ENCODE measurements at regions not wholly inside any gene's neighbourhood (a gene's known extent, or its start where the extent isn't known, plus 50 kb on each side); places are given as distances from the start of the nearest gene placed in this dataset.
"Not testable (repeated sequence)": the region's sequence is repeated elsewhere in the genome, so short reads cannot be mapped to it uniquely, and the experiment has no call there.

DNA sequence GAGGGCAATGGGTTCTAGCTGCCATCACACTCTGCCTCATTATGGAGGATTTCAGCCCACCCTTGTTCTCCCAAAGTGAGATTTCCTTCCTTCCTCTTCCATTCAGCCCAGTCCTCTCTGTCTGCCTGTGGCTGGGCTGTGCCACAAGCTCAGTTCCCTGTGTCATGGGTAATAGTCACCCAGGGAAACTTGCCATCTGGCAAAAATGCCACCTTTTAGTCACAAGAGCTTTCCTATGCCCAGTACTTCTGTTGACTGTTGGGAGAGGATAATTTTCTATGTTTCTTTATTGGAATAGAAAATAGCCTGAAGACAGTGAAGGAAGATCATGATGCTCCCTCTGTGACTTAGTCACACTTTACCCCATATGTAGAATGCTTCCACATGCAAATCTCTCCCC lies 71.4 kb downstream of the TLR4 start:
- no peak for DNase-seq (ENCODE audit: low read depth, low spot score)

GRCh38 chr9:117777823-117778222 lies 73.6 kb downstream of the TLR4 start:
- DNase-seq (ENCODE audit: low read depth, low spot score) = no peak

DNA sequence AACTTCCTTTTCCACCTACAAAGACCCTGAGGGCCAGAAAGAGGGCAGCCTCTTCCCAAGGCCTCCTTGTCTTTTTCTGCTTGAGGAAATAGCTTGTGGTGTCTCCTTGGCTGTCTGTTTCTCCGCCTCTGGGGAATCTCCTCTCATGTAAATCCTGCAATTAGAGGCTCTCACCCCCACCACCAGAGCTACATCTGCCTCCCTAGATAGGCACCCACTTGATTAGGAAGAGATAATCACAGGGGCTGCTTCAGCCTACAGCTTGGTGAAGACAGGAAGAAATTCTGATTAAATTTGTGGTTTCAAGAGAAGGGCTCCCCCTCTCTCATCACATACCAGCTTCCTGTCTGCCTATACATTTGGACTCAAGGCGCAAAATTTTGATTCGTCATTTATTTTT lies 75.6 kb downstream of the TLR4 start:
- DNase-seq (ENCODE audit: low read depth, low spot score) = no peak

GRCh38 chr9:117782931-117783788 lies 79.0 kb downstream of the TLR4 start:
- DNase-seq (ENCODE audit: low read depth, low spot score) = peak; percentile 47

GRCh38 chr9:117783828-117784227 lies 79.6 kb downstream of the TLR4 start:
- DNase-seq (ENCODE audit: low read depth, low spot score) = no peak

- no peak for DNase-seq (ENCODE audit: low read depth, low spot score)
These were observed 80.8 kb downstream of the TLR4 start for GRCh38 chr9:117784996-117785395.

- DNase-seq (ENCODE audit: low read depth, low spot score) = no peak
These were observed 83.5 kb downstream of the TLR4 start for GRCh38 chr9:117787746-117788145.

DNA sequence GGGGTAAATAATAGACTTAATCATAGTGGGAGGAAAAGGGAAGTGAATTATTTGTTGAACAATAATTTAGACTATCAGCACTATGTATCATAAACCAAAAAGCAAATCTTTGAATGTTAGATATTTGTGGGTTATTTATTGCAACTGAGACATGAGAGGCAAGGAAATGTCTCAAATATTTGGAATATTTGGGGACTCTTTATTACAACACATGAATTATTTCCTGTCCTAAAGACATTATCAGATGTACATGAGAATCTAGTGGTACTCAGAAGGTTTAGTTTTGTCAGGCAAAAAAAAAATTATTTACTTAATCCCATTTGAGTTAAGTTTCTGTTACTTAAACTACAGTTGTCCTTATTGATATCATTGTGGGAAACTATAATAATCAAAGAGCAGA lies 91.1 kb downstream of the TLR4 start:
- no peak for DNase-seq (ENCODE audit: low read depth, low spot score)

DNA sequence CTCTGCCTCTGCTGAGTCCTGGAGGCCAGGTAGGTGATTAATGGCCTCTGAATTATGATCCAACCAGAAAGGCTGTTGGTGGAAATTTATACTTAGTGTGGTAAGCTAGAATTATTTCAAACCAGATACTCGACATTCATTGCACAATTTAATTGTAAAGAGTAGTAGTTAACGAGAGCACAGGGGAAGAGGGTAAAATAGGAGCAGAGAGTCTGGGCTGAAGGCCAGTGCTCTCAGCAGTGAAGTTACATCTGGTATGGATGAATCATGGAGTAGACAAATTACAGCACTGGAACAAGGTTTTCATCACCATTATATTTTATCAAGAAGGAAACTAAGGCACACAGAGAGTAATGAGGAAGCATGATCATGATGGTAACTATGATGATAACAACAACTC lies 92.5 kb downstream of the TLR4 start:
- DNase-seq (ENCODE audit: low read depth, low spot score) = no peak

DNA sequence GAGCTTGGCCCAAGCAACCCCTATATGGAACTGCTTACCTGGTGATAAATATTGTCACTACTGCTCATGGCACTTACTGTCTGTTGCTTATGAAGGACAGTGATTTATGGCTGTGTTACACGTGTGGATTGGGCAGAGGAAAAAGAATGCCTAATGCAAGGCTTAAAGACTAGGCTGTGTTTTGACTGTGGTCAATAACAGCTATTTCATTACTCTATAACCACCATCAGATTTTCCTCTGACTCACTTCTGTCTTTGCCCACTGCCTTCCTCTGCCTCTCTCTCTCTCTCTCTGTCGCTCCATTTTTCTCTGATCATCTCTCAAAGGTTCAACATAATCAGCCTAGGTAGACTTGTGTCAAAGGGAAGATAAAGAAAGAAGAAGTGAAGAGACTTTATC lies 96.2 kb downstream of the TLR4 start:
- DNase-seq (ENCODE audit: low read depth, low spot score) = no peak

DNA sequence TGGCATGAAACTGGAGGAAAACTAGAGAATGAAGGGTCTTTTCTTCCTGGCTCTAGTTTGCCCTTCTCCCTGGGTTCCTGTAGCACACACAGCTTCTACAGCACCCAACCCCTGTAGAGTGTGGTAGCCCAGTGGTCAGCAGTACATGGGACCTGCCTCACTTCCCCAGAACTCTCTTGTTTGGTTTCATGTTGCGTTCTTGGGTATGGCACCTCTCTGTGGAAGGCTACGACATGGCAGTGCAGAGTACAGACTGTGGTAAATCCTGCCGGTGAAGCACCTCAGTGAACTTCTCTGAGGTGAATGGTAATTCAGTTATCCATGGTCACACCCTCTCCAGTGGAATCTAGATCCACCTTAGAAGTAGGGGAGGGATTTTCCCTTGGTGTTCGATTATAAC lies 105.5 kb downstream of the TLR4 start:
- DNase-seq (ENCODE audit: low read depth, low spot score) = no peak

- no peak for DNase-seq (ENCODE audit: low read depth, low spot score)
These were observed 111.1 kb downstream of the TLR4 start for GRCh38 chr9:117815315-117815714.

- DNase-seq (ENCODE audit: low read depth, low spot score) = no peak
These were observed 111.7 kb downstream of the TLR4 start for GRCh38 chr9:117815948-117816347.

DNA sequence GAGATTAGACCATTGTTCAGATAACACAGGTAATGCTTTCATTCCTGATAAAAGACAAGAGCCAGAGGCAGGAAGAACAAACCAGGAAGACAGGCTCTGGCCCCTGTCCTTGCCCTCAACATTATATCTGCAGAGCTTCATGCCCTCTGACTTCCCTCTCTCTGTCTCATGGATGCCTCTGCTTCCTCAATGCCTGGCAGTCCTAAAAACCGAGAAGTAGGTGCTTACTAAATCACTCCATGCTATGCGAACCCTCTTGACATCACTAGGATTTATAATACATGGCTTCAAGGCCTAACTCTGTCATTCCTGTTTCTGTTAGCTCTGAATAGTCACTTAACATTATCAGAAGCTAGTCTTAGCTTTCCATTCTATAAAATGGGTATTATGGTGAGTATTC lies 117.8 kb downstream of the TLR4 start:
- DNase-seq (ENCODE audit: low read depth, low spot score) = no peak

DNA sequence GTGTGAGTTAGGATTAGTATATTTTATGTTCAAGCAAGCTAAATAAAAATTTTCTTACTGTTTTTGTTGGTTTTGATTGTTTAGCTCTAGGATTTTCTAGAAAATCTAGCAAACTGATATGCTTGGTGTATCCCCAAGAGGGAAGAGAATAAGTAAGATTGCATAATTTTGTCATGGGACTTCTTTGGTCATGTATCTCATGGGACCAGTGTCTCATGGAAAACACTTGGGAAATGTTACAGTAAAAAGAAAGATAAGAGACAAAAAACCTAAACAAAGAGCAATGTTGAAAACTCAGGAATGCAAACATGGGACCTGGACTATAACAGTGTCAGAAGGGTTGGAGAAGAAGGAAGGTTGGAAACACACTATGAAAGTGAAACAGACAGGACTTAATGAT lies 119.4 kb downstream of the TLR4 start:
- no peak for DNase-seq (ENCODE audit: low read depth, low spot score)

DNA sequence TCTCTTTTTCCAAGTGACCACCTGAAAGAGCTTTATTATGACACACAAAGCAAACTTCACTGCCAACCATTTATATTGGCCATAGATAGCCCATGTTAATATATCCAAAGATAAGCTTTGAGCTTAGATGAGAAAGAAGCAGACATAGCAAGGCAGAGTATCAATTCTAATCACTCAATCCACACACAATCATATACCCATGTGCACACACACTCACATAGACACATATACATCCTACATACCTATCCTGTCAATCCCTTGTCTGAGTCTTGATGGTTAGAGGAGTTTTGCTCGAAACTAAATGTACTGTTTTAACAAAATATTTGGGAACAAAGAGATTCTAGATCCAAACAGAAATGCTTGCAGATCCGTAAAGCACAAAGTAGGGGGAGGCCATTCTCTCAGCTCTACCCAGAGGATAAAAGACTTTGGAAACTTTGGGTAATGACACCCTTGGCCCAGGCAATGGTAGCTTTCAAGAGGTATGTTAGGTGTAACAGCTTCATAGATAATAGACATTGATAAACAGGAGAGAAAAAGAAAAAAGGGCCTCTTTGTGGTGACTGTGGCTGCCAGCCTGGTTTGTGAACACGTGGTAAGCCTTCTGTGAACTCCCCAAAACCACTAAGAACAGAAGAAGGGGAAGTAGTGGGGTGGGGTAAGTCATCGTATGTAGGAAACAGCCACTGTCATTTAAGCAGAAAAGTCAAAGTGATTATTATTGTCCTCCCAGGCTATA lies 121.6 kb downstream of the TLR4 start:
- DNase-seq (ENCODE audit: low read depth, low spot score) = no peak

GRCh38 chr9:117826837-117827236 lies 122.6 kb downstream of the TLR4 start:
- DNase-seq (ENCODE audit: low read depth, low spot score) = no peak

DNA sequence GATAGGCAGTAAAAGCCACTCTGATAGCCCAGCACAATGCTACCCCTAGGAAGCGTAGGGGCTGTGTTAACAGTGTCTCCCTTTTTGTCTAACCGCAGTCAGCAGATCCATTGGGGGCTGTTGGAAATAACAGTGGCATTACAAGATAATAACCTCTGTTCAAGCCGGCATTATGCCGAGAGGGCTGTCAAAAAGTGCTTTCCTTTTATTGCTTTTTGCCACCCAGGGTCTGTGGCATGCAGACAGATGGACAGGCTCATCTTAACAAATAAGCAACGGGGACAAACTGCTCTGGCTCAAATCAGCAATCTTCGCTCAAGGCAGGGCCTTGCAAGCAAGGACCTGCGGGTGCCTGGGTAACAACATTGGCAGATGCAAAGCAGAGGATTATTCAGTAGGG lies 123.3 kb downstream of the TLR4 start:
- no peak for DNase-seq (ENCODE audit: low read depth, low spot score)

DNA sequence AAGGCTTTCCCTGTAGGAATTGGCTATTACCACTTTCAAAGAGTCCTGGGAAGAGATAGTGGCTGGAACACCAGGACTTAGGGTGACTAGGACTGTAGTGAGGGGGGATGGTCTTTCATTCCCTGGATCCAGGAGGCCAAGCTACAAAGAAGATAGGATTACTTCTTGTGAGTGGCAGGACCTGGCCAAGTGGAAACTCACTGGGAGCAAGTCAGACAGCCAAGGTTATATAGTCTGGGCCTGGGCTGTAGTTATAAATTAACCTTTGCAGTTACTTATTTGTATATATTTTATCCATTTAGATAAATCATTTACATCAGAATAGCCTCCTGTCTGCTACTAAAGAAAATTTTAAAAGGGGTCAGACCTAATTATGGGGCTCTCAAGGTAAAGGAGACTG lies 124.3 kb downstream of the TLR4 start:
- no peak for DNase-seq (ENCODE audit: low read depth, low spot score)

- DNase-seq (ENCODE audit: low read depth, low spot score) = no peak
These were observed 131.6 kb downstream of the TLR4 start for GRCh38 chr9:117835798-117836197.

DNA sequence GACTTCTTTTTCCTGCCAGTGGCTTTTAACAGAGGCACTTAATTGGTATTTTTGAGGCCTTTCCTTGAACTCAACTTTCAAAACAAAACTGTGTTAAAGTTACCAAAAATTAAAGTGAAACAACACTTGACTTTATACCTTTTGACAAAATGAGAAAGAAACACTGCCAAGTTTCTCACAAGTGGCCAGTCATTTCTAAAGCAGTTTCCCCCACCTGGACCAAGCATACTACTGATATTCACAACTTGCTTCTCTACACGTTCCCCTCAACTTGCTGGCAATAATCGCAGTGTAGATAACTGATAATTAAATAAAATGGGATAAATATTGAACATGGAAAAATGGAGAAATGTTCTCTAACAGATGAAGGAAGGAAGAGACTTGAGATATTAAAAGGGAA lies 135.7 kb downstream of the TLR4 start:
- no peak for DNase-seq (ENCODE audit: low read depth, low spot score)

DNA sequence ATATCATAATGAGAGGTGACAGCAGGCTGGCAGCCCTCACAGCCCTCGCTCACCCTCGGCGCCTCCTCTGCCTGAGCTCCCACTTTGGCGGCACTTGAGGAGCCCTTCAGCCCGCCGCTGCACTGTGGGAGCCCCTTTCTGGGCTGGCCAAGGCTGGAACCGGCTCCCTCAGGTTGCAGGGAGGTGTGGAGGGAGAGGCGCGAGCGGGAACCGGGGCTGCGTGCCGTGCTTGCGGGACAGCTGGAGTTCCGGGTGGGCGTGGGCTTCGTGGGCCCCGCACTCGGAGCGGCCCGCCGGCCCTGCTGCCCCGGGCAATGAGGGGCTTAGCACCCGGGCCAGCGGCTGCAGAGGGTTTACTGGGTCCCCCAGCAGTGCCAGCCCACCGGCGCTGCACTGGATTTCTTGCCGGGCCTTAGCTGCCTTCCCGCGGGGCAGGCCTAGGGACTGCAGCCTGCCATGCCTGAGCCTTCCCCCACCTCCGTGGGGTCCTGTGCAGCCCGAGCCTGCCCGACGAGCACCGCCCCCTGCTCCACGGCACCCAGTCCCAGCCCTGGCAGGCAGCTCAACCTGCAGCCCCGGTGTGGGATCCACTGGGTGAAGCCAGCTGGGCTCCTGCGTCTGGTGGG lies 147.7 kb downstream of the TLR4 start:
- not testable (repeated sequence) for DNase-seq (ENCODE audit: low read depth, low spot score)

DNA sequence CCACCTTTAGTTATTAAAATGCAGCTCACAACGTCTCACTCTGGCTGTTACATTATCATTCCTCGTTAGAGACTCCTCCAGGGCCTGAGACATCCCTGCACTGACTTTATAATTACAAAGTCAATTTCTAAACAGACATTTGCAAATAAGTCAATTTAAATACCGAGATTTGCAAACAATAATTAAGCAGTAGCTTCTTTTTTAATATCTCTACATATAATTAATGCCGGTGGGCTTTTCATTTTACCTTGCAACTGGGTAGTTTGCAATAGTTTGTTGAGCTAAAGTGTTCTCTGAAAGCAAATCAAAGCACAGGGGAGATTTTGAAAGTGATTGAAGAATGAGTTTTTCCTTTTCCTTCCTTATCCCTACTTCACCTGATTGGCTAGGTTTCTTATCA lies 154.4 kb downstream of the TLR4 start:
- DNase-seq (ENCODE audit: low read depth, low spot score) = no peak

Data from brain pericyte (primary cell).